GM20000 (cell line): ENCODE measurements at regions not wholly inside any gene's neighbourhood (a gene's known extent, or its start where the extent isn't known, plus 50 kb on each side); places are given as distances from the start of the nearest gene placed in this dataset.

Experiments used
- DNase-seq: peaks from one replicate; pipeline ENCODE4 v3.0.0; 2012; ENCODE audit warnings: low spot score
- CTCF ChIP-seq: IDR thresholded peaks from 2 replicates; pipeline ENCODE4 v1.5.1; 2012; ENCODE audit warnings: mild to moderate bottlenecking, control low read depth; ENCODE audit errors: extremely low read depth, missing control alignments

- TF ChIP-seq CTCF: no peak
Measured at GRCh38 chr1:4273243-4273642, 373.2 kb upstream of the C1orf174 start.

GRCh38 chr1:4273747-4274146 is 373.7 kb upstream of the C1orf174 start:
- no peak for DNase-seq
- TF ChIP-seq CTCF: no peak

More at GRCh38 chr1:4273243-4273642, 373.2 kb upstream of the C1orf174 start:
- DNase-seq: no peak

GRCh38 chr1:4275083-4275482 is 375.0 kb upstream of the C1orf174 start:
- DNase-seq: no peak
- no peak for TF ChIP-seq CTCF

GRCh38 chr1:4276238-4276637 is 376.2 kb upstream of the C1orf174 start:
- DNase-seq: no peak
- TF ChIP-seq CTCF: no peak

GRCh38 chr1:4277598-4277997 is 376.8 kb upstream of the AJAP1 start:
- DNase-seq: no peak

GRCh38 chr1:4284976-4285375 is 369.4 kb upstream of the AJAP1 start:
- DNase-seq: no peak
- no peak for TF ChIP-seq CTCF

More at GRCh38 chr1:4277598-4277997, 376.8 kb upstream of the AJAP1 start:
- no peak for TF ChIP-seq CTCF

- DNase-seq: no peak
- TF ChIP-seq CTCF: no peak
Measured at GRCh38 chr1:4292861-4293260, 361.5 kb upstream of the AJAP1 start.
